HG03342 (cell line): ENCODE measurements at regions not wholly inside any gene's neighbourhood (a gene's known extent, or its start where the extent isn't known, plus 50 kb on each side); places are given as distances from the start of the nearest gene placed in this dataset.
"Not testable (repeated sequence)": the region's sequence is repeated elsewhere in the genome, so short reads cannot be mapped to it uniquely, and the experiment has no call there.

Experiments
- ATAC-seq: cut with Tn5 transposase; IDR thresholded peaks from one replicate; pipeline ENCODE4 v1.9.1; 2021; ENCODE audit warnings: mild to moderate bottlenecking, moderate library complexity; ENCODE audit not compliant: unreplicated experiment

DNA sequence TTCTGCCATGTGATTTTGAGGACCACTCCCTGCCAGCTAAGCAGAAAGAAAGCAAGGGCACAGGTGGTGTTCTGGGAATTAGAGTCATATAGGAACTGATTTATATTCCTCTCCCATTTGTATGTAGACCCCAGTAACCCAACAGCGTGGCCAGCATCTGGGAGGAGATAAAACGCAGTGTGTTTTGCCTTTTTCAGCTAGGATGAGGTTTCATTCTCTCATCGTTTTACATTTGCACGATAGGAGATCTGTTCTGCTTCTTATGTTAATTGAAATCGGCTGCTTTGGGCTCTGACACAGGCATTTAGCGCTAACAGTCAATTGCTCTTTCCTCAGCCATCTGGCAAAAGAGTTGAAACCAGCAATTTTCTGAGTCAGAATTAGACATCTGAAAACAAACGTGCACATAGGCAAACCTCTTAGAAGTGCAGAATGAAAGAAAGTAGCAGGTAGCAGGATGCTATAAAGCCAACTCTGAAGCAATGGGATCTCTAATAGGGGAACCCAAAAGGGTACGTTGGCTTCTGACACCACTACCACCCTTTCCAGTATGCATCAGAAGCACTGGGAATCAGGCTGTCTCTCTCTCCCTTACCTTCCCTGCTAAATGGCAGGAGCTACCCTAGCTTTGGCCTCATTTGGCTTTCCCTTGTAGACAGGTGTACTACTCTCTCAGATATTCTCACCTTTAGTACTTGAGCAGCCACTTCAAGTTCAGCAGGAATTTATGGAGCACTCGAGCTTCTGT, 219.1 kb downstream of the PHLDA1 start:
- no peak for ATAC-seq

DNA sequence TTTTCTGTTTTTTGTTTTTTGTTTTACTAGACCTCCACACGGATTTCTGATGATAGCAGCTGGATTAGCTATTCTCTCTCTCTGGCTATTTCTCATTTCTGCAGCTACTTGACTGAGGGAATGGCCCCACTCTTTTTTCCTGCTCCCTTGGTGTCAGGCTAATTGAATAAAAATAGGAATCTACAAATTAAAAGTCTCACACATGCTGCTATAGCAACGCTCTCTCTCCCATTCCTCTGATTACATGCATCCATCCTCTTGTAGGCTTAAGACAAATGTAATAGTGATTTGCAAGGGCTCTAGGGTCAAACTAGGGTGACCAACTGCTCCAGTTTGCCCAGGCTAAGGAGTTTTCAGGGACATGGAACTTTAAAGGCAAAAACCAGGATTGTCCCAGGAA, 221.8 kb downstream of the PHLDA1 start:
- no peak for ATAC-seq

DNA sequence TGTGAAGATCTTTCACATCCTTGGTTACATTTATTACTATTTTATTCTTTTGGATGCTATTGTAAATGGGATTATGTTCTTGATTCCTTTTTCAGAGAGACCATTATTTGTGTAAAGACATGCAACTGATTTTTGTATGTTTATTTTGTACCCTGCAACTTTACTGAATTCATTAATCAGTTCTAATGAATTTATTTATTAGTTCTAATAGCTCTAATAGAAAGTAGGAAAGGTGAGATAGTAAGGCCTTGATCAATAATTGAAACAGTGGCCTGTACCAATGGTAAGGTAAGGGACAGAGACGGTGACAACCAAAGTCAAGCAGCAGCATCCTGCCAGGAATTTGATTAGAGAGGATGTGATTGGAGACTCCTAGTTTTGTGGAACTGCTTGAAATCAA, 224.1 kb downstream of the PHLDA1 start:
- no peak for ATAC-seq

DNA sequence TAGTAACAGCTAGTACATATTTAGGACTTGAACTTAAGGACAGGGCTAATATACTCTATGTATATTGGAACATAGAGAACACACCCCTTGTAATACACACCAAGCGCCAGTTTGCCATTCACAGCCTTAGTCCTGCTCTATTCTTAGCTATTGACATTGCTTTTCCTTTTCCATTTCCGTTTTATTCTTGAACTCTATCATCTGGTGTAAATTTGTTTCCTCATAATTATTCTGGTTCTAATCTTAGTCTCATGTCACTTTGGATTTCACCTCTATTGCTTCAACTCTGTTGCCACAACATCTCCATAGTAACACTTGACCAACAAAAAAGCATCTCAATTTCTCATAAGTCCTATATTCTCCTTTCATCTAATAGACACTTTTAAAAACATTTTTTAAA, 225.7 kb downstream of the PHLDA1 start:
- ATAC-seq: no peak

DNA sequence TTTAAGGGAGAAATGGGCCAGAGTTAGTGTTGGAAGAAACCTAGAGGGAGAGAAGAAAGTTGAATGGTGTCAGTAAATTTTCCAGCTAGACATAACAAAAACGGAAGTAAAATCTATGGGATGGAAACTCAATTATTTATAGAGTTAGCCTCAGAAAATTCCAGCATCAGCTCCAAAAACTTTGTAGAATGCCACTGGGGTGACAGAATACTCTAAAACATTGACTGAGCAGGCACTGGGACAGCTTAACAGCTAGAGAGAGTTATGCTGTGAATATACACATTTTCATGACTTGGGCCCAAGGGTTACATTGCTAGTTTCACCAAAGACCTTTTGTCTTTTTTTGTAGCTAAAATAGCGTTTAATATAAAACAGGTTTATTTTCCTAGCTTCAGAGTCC, 226.3 kb downstream of the PHLDA1 start:
- no peak for ATAC-seq

DNA sequence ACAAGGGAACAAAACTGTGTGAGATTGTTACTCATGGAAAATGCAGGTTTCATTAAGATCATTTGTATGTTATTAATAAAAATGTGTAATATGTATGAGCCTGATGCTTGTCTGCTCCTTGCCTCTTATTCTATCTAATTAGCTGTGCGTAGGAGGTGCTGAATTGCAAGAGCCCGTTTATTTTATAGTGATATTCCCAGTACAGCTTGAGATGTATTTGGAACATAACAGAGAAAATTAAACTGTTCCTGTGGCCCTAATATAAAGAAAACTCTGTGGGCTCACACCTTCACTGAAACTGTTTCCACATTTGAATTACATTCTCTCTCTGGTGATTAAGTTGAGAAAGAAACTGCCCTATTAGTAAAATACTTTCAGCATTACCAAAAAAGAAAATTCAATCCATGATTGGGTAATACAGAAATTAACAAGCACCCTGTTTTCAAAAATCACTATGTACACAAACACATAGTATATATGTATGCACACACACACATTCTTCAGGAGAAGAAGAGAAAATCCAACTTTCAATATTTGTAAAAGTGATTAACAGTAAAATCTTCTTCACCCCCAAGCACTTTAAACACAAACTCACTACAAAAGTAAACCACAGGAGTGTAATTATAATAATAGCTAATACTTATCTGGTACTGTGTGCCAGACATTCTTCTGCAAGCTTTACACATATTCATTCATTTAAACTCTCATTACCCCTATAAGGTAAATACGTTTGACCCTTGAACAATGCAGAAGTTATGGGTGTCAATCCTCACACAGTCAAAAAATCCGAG, 233.2 kb downstream of the PHLDA1 start:
- ATAC-seq: no peak

DNA sequence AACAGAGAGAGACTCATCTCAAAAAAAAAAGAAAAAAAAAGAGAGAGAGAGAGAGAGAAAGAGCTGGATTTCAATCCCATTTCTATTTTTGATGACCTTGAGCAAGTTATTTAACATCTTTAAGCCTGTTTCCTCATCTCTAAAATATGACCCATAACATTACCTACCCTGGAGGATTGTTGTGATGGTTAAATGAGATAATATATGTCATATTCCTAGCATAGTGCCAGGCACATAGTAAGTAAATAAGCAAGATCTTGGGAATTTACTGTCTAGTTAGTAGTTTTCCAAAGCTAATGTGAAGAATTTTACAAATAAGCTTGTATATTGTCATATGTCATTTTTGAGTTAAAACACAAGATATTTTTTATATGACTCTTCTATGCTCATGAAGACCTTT, 236.5 kb downstream of the PHLDA1 start:
- no peak for ATAC-seq

DNA sequence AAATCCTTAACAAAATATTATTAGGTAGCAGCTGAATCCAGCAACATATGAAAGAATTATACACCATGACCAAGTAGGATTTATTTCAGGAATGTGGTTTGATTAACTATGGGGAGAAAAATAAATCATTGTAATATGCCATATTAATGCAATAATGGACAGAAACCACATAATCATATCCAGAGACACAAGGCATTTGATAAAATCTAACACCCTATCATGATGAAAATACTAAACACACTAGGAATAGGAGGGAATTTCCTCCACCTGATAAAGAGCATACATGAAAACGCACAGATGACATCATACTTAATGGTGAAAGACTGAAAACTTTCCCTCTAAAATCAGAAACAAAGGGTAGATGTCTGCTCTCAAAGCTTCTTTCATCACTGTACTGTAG, 238.9 kb downstream of the PHLDA1 start:
- ATAC-seq: no peak

DNA sequence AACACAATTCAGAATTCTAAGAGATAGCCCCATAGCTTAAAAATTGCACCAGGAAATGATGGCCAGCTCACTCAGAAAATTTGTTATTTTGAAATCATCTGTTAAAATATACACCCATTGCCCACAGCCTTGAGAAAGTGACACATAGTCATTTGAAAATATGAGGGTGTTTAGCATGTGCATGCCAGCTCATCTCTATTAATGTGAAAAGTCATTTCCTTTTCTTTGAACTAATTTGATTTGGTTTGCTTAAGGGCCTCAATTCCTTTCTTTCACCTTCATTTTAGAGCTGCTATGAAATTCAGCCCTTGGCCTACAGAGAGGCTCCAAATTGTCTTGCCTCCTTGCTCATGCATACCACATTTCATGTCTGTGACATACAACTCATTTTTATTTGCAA, 241.4 kb downstream of the PHLDA1 start:
- no peak for ATAC-seq

DNA sequence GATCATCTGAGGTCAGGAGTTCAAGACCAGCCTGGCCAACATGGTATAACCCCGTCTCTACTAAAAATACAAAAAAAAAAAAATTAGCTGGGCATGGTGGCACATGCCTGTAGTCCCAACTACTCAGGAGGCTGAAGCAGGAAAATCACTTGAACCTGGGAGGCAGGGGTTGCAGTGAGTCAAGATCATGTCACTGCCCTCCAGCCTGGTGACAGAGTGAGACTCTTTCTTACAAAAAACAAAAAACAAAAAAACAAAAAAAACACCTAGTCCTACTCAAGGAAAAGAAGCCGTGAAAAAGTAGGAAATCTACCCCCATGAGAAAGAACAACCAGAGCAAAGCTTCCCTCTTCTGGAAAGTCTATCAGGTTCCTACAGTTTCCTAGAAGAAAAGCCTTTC, 244.4 kb downstream of the PHLDA1 start:
- ATAC-seq: not testable (repeated sequence)

DNA sequence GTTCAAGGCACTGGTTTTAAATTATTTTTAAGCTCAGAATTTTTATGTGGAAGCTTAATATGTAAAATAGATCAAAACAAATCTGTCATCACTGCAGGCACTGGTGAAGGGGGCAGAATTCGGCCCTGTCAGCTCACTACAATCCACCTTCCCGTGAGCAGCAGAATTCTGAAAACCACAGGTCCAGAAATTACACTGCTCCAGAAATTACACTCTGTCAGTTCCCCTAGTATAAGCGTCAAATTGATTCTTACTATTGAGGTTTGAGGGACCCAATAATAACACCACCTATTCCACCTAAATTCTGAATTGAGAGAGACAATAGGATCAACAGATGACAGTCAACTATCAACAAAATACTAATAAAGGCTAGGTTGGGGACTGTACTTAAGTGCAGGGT, 245.5 kb downstream of the PHLDA1 start:
- no peak for ATAC-seq

DNA sequence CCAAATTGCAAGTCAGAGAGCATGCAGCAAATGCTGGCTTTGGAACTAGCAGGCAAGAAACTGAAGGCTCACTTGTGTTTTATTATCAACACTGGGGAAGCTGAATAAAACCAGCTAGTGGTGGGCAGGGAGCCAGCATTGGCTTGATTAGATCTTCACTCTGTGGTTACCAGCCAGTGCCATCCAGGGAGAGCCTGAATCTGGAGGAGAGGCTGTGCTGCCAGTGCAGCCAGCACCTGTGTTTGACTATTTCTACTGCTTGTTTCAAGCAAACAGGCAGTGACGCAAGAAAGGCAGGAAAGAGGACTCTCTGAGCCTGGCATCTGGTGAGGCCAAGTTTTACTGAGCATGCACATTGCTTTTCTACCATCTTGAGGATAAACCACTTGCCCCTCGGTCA, 247.0 kb downstream of the PHLDA1 start:
- ATAC-seq: no peak

DNA sequence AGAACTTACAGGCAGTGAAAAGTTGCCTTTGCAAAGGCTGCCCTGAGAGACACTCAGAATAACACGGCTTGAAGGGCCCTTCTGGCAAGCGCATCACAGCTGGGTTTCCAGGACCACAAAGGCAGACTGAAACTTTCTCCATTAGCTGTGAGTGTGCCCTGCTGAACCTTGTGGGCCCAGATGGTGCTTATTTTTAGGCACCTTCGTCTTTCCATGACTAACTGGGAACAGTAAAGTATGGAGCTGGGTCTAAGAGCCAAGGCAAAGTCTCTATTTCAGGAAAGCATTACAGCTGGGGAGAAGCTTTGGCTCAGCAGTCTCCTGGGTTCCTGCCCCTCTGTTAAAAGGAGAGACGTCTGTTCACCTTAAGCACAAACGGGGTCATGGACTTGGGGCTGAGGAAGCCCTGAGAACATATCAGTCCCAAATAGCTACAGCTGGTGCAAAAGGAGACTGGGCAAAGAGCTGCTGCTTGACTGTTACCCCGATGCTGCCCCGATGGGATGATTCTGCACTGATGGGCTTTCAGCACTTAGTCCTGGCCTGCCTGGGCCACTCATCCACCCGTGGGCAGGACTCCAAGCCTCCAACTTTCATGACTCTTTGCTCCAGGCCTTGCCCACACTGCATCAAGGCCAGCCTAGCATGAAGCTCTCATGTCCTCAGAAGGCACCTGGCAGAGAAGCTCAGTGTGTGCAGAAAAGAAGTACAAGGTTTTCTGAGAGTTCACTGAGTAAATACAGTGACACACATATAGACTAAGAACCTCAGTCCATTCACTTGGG, 248.3 kb downstream of the PHLDA1 start:
- no peak for ATAC-seq

DNA sequence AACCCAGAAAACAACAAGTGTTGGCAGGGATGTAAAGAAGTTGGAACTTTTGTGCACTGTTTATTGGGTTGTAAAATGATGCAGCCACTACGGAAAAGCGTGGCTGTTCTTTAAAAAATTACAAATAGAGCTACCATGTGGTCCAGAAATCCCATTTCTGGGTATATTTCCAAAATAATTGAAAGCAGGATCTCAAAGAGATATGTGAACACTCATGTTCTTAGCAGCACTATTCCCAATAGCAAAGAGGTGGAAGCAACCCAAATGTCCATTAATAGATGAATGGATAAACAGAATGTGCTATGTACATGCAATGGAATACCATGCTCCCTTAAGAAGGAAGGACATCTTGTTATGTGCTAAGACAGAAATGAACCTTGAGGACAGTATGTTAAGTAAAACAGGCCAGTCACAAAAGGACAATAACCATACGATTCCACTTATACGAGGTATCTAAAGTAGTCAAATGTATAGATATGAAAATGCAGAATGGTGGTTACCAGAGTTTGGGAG, 249.5 kb downstream of the PHLDA1 start:
- ATAC-seq: no peak

DNA sequence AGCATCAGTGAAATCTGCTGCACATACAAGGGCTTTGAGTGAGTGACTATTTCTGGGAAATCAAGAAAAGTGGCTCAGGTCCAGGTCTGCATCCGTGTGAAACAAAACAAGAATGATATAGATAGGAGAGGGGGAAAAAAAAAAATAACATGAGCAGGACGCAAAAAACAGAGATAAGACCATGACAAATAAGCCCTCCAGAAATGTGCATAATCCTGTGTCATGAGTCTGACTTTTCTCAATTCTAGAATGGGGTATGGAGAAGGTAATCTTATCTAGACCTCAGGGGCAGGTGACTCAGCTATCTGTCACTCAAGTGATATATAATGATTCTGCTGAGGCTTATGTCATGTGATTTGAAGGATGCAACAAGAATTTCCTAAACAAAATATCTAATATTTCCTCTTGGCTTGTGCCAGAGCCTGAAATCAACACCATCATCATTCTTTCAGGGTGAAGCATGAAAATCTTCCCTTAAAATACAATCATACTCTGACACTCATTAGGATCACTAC, 250.0 kb downstream of the PHLDA1 start:
- no peak for ATAC-seq

DNA sequence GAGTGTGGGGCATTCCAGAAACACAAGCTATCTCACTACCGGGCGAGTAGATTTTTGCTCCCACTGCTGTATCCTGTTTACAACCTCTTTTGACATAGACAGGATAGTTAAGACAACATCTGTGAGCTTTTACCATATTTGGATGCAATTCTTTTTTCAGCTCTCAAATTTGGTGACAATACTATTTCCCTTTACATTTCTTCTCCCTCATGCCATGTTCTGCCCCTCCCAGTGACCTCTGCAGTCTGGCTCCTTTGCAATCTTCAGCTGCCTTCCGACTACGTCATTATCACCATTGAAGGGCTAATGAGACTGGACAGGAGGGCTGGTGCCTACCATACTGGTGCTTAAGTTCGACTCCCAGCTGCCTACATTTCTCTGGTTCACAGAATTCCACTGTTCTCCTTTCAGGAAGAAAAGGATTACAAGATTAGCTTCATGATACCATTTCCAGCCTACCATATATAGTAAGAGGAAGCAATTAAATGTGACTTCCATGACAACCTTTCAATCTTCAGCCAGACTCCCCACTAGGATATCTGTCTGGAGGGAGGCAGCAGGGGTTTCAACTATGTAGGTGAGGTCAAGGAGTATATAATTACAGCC, 251.6 kb downstream of the PHLDA1 start:
- no peak for ATAC-seq

DNA sequence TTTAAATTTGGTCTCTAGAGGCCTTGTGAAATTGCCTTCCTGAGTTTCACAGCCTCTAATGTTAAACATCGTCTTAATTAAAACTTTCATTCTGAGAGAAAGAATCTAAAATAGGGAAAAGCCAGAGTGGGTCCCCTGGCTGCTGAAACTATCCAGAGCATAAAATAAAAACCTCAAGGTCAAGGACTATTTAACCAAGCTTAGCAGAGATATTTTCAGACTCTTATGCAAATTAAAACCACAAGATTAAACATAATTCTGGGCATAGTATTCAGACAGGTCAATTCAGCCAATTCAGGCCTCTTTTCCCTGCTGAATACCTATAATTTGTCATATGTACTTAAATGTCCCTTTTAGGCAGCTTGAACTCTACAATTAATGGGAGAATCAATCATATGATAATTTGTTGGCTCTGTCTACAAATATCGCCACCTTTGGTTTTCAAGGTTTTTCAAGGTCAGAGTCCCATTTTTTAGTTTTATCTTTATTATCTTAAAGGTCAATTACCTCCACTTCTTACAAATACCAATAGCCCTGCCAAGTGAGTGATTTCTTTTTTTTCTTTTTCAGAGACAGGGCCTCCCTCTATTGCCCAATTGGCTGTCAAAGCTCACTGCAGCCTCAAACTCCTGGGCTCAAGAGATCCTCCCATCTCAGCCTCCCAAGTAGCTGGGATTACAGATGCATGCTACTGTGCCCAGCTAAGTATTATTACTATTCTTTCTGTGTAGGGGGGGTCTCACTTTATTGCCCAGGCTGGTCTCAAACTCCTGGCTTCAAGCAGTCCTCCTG, 257.1 kb downstream of the PHLDA1 start:
- ATAC-seq: no peak

DNA sequence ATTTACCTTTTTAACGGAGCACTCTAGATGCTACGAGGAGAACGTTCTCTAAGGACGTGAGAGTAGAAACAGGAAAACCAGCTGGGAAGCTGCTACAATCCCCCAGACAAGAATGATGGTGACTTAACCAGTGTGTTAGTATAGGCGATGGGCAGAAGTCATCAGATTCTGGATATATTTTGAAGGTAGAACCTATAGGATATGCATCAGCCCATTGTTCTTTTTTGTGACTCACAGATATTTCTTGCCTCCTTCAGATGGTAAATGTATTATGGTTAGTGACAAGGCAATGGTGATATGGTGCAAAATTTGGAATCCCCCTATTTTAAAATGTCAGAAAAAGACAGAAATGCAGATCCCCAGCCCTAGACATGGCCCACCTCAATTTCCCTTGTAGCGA, 258.2 kb downstream of the PHLDA1 start:
- ATAC-seq: no peak

DNA sequence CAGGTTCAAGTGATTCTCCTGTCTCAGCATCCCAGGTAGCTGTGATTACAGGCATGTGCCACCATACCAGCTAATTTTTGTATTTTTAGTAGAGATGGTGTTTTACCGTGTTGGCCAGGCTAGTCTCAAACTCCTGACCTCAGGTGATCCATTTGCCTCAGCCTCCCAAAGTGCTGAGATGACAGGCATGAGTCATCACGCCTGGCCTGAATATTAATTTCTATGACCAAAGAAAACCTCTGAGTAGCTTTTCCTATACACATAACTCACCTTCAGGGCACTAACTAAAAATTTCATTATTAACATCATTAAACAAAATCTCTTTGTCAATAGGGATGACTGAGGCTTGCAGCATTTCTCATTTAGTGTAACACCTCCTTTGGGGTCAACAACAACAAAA, 259.6 kb upstream of the KRR1 start:
- no peak for ATAC-seq

DNA sequence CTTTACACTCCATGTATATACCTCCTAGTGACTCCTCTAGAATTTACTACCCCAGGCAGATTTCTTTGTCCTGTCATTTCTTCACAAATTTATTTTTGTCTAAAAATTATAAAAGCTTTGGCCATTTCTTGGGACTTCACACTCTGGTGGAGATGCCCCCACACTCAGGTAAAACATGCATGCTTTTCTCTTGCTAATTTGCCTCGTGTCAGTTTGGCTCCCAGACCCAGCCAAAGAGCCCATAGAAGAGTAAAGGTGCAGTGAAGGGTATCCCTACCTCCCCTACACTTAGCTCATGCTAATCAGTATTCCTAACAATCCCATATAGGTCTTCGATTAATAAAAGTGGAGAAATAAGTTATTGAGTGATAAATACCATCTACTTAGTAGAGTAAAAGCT, 256.5 kb upstream of the KRR1 start:
- no peak for ATAC-seq
